PFSK-1 (cell line): ENCODE measurements at regions not wholly inside any gene's neighbourhood (a gene's known extent, or its start where the extent isn't known, plus 50 kb on each side); places are given as distances from the start of the nearest gene placed in this dataset.

Experiments
- FOXP2 ChIP-seq: optimal IDR thresholded peaks from 2 replicates; pipeline ENCODE3; 2011; ENCODE audit warnings: borderline replicate concordance, control low read depth, inconsistent platforms; ENCODE audit not compliant: insufficient read depth; ENCODE audit errors: extremely low read length, extremely low read depth
- POLR2AphosphoS5 ChIP-seq: IDR thresholded peaks from 2 replicates; pipeline ENCODE4 v1.6.1; 2012; ENCODE audit warnings: low read depth, mild to moderate bottlenecking, control low read depth, low read length, moderate library complexity
- REST ChIP-seq, 2 experiments: IDR thresholded peaks; 2 replicates each; pipeline versions ENCODE4 v1.6.1 to v1.8.0; 2011 to 2012; ENCODE audit warnings: low read depth in 2 of 2, low read length in 2 of 2, control low read depth in 1 of 2, inconsistent platforms in 1 of 2, mild to moderate bottlenecking in 1 of 2, moderate library complexity in 1 of 2; ENCODE audit not compliant: insufficient read depth in 1 of 2
- SIN3A ChIP-seq: IDR thresholded peaks from 2 replicates; pipeline ENCODE4 v1.6.1; 2012; ENCODE audit warnings: mild to moderate bottlenecking, low read length, moderate library complexity, borderline replicate concordance; ENCODE audit not compliant: insufficient read depth
- TAF1 ChIP-seq: IDR thresholded peaks from 2 replicates; pipeline ENCODE4 v1.6.1; 2012; ENCODE audit warnings: low read length, control low read depth, borderline replicate concordance; ENCODE audit not compliant: insufficient read depth

- no peak for TF ChIP-seq SIN3A
- no peak for TF ChIP-seq FOXP2
Observed at GRCh38 chr10:62655337-62655994, 149.1 kb upstream of the ADO start.

- TF ChIP-seq FOXP2 (no peak), POLR2AphosphoS5 (no peak), TAF1 (no peak), SIN3A (no peak), REST (IDR thresholded peaks at IDR 0.05; ENCODE audit: insufficient read depth in 1 of 2, low read depth in 2 of 2, low read length in 2 of 2) (no peak)
Observed at GRCh38 chr10:62657244-62657835, 147.2 kb upstream of the ADO start.

GRCh38 chr10:62658516-62658915 lies 146.0 kb upstream of the ADO start:
- TF ChIP-seq TAF1 (no peak), REST (IDR thresholded peaks at IDR 0.05; ENCODE audit: insufficient read depth in 1 of 2, low read depth in 2 of 2, low read length in 2 of 2) (no peak), POLR2AphosphoS5 (no peak), SIN3A (no peak), FOXP2 (no peak)

DNA sequence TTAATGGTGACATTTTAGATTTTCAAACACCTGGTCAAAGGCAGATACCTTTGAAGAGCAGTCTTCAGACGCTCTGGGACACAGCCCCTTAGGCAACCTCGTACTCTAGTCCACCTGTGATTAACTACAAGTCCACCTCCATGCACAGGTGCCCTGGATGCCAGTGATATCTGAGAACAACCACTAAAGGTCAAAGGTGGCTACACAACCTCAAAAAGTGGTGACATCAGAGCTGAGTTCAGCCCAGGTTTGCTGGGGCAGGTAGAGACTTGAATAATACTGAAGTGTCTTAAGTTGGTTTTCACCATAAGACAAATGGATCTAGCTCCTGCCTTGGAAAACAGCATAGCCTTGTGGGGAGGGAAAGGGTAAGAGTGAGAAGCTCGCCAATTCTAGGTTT lies 143.4 kb upstream of the ADO start:
- TF ChIP-seq TAF1 = no peak
- no peak for TF ChIP-seq POLR2AphosphoS5
- no peak for TF ChIP-seq FOXP2
- TF ChIP-seq SIN3A = no peak
- no peak for TF ChIP-seq REST (IDR thresholded peaks at IDR 0.05; ENCODE audit: insufficient read depth in 1 of 2, low read depth in 2 of 2, low read length in 2 of 2)

DNA sequence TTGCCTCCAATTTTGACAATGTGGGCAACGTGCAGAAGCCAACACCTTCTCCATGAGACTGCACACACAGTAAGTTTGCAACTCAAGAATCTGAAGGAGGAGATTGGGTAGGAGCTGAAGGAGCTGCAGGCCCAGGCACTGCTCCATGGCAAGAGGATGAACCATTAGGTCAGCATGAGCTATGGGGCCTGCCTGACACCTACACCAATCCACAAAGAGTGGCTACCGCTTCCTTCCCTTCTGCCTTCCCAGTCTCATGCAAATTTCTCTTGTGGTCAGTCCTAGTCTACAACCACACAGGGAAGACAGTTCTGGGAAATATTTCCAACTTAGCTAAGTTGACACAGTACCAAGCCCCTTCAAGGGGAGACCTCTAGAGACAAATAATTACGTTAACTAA lies 142.0 kb upstream of the ADO start:
- TF ChIP-seq FOXP2 = no peak
- TF ChIP-seq TAF1 = no peak
- TF ChIP-seq REST (IDR thresholded peaks at IDR 0.05; ENCODE audit: insufficient read depth in 1 of 2, low read depth in 2 of 2, low read length in 2 of 2) = no peak
- no peak for TF ChIP-seq SIN3A
- TF ChIP-seq POLR2AphosphoS5 = no peak
